ENCODE measurements at regions not wholly inside any gene's neighbourhood (a gene's known extent, or its start where the extent isn't known, plus 50 kb on each side); places are given as distances from the start of the nearest gene placed in this dataset.

GRCh38 chr16:85215478-85216118 is 103.3 kb upstream of the CIBAR2 start:
- no peaks in the 10 kb centered on the region for H3K36me3 ChIP-seq (ENCODE audit: insufficient read depth)
- no peaks in the 10 kb centered on the region for H3K79me2 ChIP-seq (ENCODE audit: insufficient read depth, low read depth)
- H3K4me2 ChIP-seq, result no peak overlapping the region
- no peak for TF ChIP-seq CTCF (conservative IDR thresholded peaks at IDR 0.05; ENCODE audit: low read depth, low read length)
- no peak overlapping the region for H3K9ac ChIP-seq
- no peak overlapping the region for H3K27ac ChIP-seq
- H3K4me1 ChIP-seq (ENCODE audit: low read depth, poor library complexity, severe bottlenecking), result no peaks in the 10 kb centered on the region
- no peak overlapping the region for H2AFZ ChIP-seq (ENCODE audit: low read depth)
- H3K27me3 ChIP-seq (ENCODE audit: insufficient read depth, low read depth), result peaks cover 90% of the 10 kb centered on the region
- no peaks in the 10 kb centered on the region for H4K20me1 ChIP-seq (ENCODE audit: insufficient read depth)
- H3K4me3 ChIP-seq (IDR thresholded peaks at IDR 0.05; ENCODE audit: insufficient read depth, low read depth, low read length), result no peak overlapping the region

GRCh38 chr16:85216522-85217375 is 104.5 kb upstream of the CIBAR2 start:
- no peak overlapping the region for H3K4me3 ChIP-seq (IDR thresholded peaks at IDR 0.05; ENCODE audit: insufficient read depth, low read depth, low read length)
- no peaks in the 10 kb centered on the region for H3K36me3 ChIP-seq (ENCODE audit: insufficient read depth)
- TF ChIP-seq CTCF (conservative IDR thresholded peaks at IDR 0.05; ENCODE audit: low read depth, low read length), result no peak
- no peak overlapping the region for H2AFZ ChIP-seq (ENCODE audit: low read depth)
- no peaks in the 10 kb centered on the region for H3K4me1 ChIP-seq (ENCODE audit: low read depth, poor library complexity, severe bottlenecking)
- no peaks in the 10 kb centered on the region for H4K20me1 ChIP-seq (ENCODE audit: insufficient read depth)
- H3K9ac ChIP-seq, result no peak overlapping the region
- no peak overlapping the region for H3K4me2 ChIP-seq
- peaks cover 88% of the 10 kb centered on the region for H3K27me3 ChIP-seq (ENCODE audit: insufficient read depth, low read depth)
- H3K27ac ChIP-seq, result no peak overlapping the region
- H3K79me2 ChIP-seq (ENCODE audit: insufficient read depth, low read depth), result no peaks in the 10 kb centered on the region

GRCh38 chr16:85220125-85220839 is 108.0 kb upstream of the CIBAR2 start:
- Histone ChIP-seq H3K4me2 (no peak overlapping the region), H3K79me2 (ENCODE audit: insufficient read depth, low read depth) (no peaks in the 10 kb centered on the region), H4K20me1 (ENCODE audit: insufficient read depth) (no peaks in the 10 kb centered on the region), H3K27me3 (ENCODE audit: insufficient read depth, low read depth) (peaks cover 88% of the 10 kb centered on the region), H2AFZ (ENCODE audit: low read depth) (no peak overlapping the region), H3K36me3 (ENCODE audit: insufficient read depth) (no peaks in the 10 kb centered on the region), H3K27ac (no peak overlapping the region), H3K4me1 (ENCODE audit: low read depth, poor library complexity, severe bottlenecking) (no peaks in the 10 kb centered on the region), H3K4me3 (IDR thresholded peaks at IDR 0.05; ENCODE audit: insufficient read depth, low read depth, low read length) (no peak overlapping the region), H3K9ac (no peak overlapping the region)
- TF ChIP-seq CTCF (conservative IDR thresholded peaks at IDR 0.05; ENCODE audit: low read depth, low read length), result no peak

GRCh38 chr16:85220964-85221731 is 108.9 kb upstream of the CIBAR2 start:
- no peak overlapping the region for H3K27ac ChIP-seq
- no peak overlapping the region for H3K9ac ChIP-seq
- H3K4me2 ChIP-seq, result no peak overlapping the region

More at GRCh38 chr16:85220964-85221731, 108.9 kb upstream of the CIBAR2 start:
- Histone ChIP-seq H3K27me3 (ENCODE audit: insufficient read depth, low read depth) (peaks cover 87% of the 10 kb centered on the region), H4K20me1 (ENCODE audit: insufficient read depth) (no peaks in the 10 kb centered on the region), H2AFZ (ENCODE audit: low read depth) (no peak overlapping the region), H3K4me1 (ENCODE audit: low read depth, poor library complexity, severe bottlenecking) (no peaks in the 10 kb centered on the region), H3K36me3 (ENCODE audit: insufficient read depth) (no peaks in the 10 kb centered on the region), H3K79me2 (ENCODE audit: insufficient read depth, low read depth) (no peaks in the 10 kb centered on the region), H3K4me3 (IDR thresholded peaks at IDR 0.05; ENCODE audit: insufficient read depth, low read depth, low read length) (no peak overlapping the region)
- TF ChIP-seq CTCF (conservative IDR thresholded peaks at IDR 0.05; ENCODE audit: low read depth, low read length), result no peak

Data from KMS-11 (cell line).